GM12873 (cell line): ENCODE measurements at regions not wholly inside any gene's neighbourhood (a gene's known extent, or its start where the extent isn't known, plus 50 kb on each side); places are given as distances from the start of the nearest gene placed in this dataset.

Experiments
- TF ChIP-seq, protein P1 (sequence below): IDR thresholded peaks from 2 replicates; pipeline ENCODE4 v1.5.1; 2012; ENCODE audit warnings: low read depth, mild to moderate bottlenecking, moderate library complexity, low read length, control low read depth; ENCODE audit not compliant: insufficient read depth; ENCODE audit errors: missing control alignments

DNA sequence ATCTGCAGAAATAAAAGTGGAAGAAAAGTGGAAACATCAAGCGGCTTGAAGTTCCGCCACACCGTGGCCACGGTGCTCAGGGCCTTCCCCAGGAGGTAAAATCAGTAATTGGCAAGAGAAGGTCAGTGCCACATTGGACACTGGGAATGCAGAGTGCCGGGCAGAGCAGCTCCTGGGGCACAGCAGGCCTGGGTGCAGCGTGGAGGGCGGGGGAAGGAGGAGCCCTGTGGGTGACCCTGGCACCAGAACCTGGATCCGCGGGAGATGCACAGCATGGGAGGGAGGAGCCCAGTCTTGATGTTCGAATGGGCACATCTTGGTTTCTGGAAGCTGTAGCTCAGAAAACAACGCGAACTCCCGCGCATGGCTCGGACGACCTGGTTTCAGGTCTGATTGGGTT, 630.2 kb downstream of the GALR1 start:
- TF ChIP-seq, protein P1, sequence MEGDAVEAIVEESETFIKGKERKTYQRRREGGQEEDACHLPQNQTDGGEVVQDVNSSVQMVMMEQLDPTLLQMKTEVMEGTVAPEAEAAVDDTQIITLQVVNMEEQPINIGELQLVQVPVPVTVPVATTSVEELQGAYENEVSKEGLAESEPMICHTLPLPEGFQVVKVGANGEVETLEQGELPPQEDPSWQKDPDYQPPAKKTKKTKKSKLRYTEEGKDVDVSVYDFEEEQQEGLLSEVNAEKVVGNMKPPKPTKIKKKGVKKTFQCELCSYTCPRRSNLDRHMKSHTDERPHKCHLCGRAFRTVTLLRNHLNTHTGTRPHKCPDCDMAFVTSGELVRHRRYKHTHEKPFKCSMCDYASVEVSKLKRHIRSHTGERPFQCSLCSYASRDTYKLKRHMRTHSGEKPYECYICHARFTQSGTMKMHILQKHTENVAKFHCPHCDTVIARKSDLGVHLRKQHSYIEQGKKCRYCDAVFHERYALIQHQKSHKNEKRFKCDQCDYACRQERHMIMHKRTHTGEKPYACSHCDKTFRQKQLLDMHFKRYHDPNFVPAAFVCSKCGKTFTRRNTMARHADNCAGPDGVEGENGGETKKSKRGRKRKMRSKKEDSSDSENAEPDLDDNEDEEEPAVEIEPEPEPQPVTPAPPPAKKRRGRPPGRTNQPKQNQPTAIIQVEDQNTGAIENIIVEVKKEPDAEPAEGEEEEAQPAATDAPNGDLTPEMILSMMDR: no peak

DNA sequence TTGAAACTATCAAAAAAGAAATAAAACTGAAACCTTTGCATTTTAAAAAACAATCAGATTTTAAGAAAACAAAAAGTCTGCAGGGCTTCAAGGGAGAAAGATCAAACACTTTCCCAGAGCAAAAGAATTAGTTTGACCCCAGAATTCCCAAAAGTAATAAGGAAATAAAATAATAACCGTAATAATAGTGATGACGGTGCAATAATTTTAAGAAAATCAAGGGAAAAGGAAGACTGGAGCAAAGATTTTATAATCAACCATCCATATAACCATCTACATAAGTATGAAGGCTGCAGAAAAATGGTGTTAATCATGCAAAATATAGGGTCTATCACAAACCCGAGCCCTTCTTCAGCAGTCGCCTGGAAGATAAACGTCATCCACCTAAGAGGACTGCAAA, 634.8 kb downstream of the GALR1 start:
- TF ChIP-seq, protein P1: no peak

DNA sequence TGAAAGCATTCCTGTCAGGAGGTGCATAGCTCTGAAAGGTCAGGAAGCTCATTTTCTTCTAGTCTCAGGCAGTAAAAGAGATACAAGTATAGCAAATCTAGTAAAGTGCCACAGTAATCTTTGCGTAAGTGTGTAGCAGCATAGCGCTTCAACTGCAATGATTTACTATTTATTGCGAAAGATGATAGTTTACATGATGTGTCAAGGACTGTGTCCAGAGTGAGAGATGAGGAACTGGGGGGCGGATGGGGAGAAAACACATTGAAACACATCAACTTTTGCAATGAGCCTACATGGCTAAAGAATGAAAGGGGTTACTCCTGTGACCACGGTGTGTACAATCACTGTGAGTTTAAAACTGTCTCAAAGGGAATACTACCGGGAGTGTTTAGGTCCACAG, 644.4 kb downstream of the GALR1 start:
- TF ChIP-seq, protein P1: no peak

DNA sequence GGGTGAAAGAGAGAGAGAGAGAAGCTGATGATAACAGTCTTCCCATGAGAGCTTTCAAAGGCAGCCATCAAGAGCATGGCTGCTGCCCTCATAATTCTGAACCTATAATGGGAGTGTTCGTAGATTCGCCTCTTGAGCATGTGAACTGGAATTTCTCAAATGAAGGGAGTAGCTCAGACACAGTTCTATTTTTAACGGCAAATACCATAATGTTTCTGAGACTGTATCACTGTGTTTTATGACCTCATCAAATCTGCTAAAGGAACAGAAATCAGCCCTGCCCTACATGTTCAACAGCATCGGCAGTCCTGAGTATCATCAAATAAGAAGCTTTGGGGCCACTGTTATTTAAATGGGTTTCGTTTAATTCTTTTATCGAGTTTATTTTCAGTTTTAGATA, 645.6 kb downstream of the GALR1 start:
- TF ChIP-seq, protein P1: no peak

DNA sequence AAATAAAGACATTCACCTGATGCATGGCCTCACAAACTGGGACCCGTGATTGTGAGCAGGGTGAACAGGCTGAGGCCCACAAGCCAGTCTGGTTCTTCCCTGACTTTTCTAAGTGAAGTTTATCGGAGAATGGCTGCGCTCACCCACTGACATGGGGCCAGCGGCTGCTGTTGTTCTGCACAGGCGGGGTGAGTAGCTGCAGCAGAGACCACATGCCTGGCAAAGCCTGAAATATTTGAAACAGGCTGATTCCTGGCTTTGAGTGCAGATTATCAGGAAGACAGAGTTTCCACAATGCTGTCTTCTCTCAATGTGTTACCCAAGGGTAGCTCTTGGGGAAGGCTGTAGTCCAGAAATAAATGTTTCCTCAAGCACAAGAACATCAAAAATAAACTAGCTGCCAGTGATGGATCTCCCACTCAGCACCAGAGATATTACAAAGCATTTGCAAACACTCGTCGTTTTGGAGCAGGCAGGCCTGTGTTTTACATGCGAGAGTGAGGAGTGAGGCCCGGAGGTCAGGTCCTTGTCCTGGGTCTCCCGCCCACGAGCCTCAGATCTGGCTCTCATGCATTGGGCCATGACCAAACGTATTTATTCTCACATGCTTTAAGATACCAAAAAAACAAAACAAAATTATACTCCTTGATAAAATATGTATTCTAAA, 647.1 kb downstream of the GALR1 start:
- TF ChIP-seq, protein P1: no peak

DNA sequence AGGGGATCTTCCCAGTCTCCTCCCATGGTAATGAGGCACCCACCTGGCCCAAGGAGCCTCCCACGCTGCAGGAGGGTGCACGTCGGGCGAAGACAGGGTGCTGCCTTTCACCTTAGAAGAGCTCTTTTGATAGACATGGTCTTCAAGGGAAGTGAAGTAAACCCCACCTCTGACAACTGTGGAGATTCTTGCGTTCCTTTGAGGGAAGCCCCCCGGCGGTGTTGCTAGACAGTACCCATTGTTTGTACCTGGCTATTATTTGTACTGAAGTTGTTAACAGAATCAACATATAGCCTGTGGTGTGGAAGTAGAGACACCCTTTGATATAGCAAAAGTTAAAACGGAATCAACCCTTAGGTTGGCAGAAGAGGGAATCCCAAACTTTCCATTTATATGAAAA, 648.0 kb downstream of the GALR1 start:
- TF ChIP-seq, protein P1: no peak

DNA sequence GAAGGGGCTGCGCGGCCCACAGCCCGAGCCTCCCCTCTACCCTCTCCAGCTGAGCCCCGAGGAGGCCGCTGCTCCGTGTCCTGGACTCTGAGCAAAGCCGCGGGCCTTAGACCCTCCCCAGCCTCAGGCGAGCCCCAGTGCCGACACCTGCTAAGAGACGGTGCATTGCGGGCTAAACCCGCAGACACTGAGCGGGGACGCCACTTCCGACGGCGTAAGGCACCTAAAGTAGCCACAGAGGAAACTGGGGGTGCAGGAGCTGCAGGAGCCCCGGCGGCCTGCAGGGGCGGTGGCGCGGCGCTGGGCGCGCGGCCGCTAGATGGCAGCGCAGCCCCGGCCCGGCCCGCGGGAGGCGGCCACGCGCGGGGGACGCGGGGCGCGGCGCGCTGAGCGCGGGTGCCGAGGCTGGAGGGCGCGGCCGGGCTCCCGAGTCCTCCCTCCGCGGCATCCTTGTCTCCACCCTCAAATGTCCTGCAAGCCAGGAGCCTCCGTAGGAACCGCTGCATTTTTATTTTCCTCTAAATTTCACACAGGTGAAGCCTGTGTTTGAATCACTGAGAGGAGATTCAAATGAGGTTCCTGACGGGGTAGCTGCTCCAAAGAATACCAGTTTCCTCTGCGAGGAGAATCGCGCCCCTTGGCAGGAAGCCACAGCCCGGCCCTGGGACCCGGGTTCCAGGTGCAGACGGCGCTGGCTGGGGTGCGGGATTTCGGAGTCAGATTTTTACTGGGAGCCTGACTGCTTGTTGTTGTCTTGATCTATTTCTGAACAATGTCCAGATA, 650.5 kb downstream of the GALR1 start:
- TF ChIP-seq, protein P1: peak; percentile 96
